H1 (cell line): ENCODE measurements at regions not wholly inside any gene's neighbourhood (a gene's known extent, or its start where the extent isn't known, plus 50 kb on each side); places are given as distances from the start of the nearest gene placed in this dataset.

ENCODE experiments used
- CTCF ChIA-PET: fragments of 300-600 bp; sonication (Branson Sonifier 250); formaldehyde crosslinking; loops from one replicate; lab custom pipeline; 2021; ENCODE audit not compliant: partially characterized antibody; lab: Charles Lee
- POLR2A ChIA-PET: fragments of 300-600 bp; sonication (Branson Sonifier 250); formaldehyde crosslinking; loops from one replicate; lab custom pipeline; 2021; ENCODE audit warnings: inconsistent platforms; ENCODE audit not compliant: partially characterized antibody; lab: Charles Lee
- DNase-seq, 2 experiments: peaks; one replicate each; pipeline versions ENCODE4 v3.0.0 to v3.0.0-alpha.2; 2010 to 2022; ENCODE audit warnings: low spot score in 2 of 2, low read depth in 1 of 2, mixed read lengths in 1 of 2
- FAIRE-seq: peaks from 2 replicates; lab custom pipeline; 2011; peaks lifted over from hg19 to GRCh38; lab: Jason Lieb, UNC
- H2AFZ ChIP-seq: 2 replicates; pipeline ENCODE4 v1.8.1; 2012; ENCODE audit warnings: low read length, inconsistent platforms
- H2AK5ac ChIP-seq: 2 replicates; pipeline ENCODE4 v1.6.1; 2013; ENCODE audit warnings: low read depth, low read length
- H2BK120ac ChIP-seq: replicated peaks from 2 replicates; pipeline ENCODE3; 2013; ENCODE audit warnings: low read depth, low read length, inconsistent platforms
- H2BK12ac ChIP-seq: 2 replicates; pipeline ENCODE4 v1.6.1; 2013; ENCODE audit warnings: low read depth, low read length
- H2BK15ac ChIP-seq: 2 replicates; pipeline ENCODE4 v1.6.1; 2013; ENCODE audit warnings: low read length
- H2BK20ac ChIP-seq: 2 replicates; pipeline ENCODE4 v1.6.1; 2013; ENCODE audit warnings: low read length
- H2BK5ac ChIP-seq: 2 replicates; pipeline ENCODE4 v1.6.1; 2013; ENCODE audit warnings: low read depth, low read length
- H3K14ac ChIP-seq: 2 replicates; pipeline ENCODE4 v1.6.1; 2013; ENCODE audit warnings: inconsistent platforms; ENCODE audit not compliant: insufficient read length
- H3K18ac ChIP-seq: 2 replicates; pipeline ENCODE4 v1.6.1; 2013; ENCODE audit warnings: low read length; ENCODE audit errors: extremely low read depth
- H3K23ac ChIP-seq: 2 replicates; pipeline ENCODE4 v1.6.1; 2013; ENCODE audit warnings: inconsistent platforms; ENCODE audit not compliant: insufficient read length
- H3K23me2 ChIP-seq: 2 replicates; pipeline ENCODE4 v1.6.1; 2013; ENCODE audit warnings: low read depth, low read length
- H3K27ac ChIP-seq: 2 replicates; pipeline ENCODE4 v1.6.1; 2011; ENCODE audit warnings: low read depth, low read length, inconsistent platforms
- H3K27me3 ChIP-seq, 4 experiments: replicated peaks in 1 of 4; 1 replicate in 1 of 4; 2 replicates in 3 of 4; pipeline versions ENCODE4 v1.6.1 to v1.8.1; 2011 to 2013; ENCODE audit warnings: low read length in 3 of 4, mild to moderate bottlenecking in 3 of 4, inconsistent platforms in 2 of 4, mixed read lengths in 2 of 4, moderate library complexity in 1 of 4; ENCODE audit not compliant: control insufficient read depth in 3 of 4, insufficient read depth in 3 of 4; ENCODE audit errors: extremely low read depth in 1 of 4
- H3K36me3 ChIP-seq, 4 experiments: 2 replicates each; pipeline versions ENCODE4 v1.6.1 to v1.8.1; 2011 to 2013; ENCODE audit warnings: mild to moderate bottlenecking in 4 of 4, low read length in 3 of 4, moderate library complexity in 2 of 4, control low read depth in 1 of 4, inconsistent platforms in 1 of 4; ENCODE audit not compliant: insufficient read depth in 4 of 4, control insufficient read depth in 2 of 4
- H3K4ac ChIP-seq: replicated peaks from 2 replicates; pipeline ENCODE3; 2013; ENCODE audit warnings: low read length, low read depth, mixed read lengths, inconsistent platforms; ENCODE audit not compliant: insufficient read length
- H3K4me1 ChIP-seq, 4 experiments: replicated peaks in 1 of 4; 1 replicate in 1 of 4; 2 replicates in 3 of 4; pipeline versions ENCODE4 v1.6.1 to v1.8.1; 2011 to 2013; ENCODE audit warnings: low read length in 3 of 4, inconsistent platforms in 2 of 4, mixed read lengths in 1 of 4; ENCODE audit not compliant: insufficient read depth in 4 of 4, control insufficient read depth in 3 of 4
- H3K4me2 ChIP-seq, 2 experiments: 2 replicates each; pipeline versions ENCODE4 v1.6.1 to v1.8.1; 2011 to 2013; ENCODE audit warnings: low read depth in 2 of 2, low read length in 2 of 2, control low read depth in 1 of 2, inconsistent platforms in 1 of 2, mild to moderate bottlenecking in 1 of 2; ENCODE audit not compliant: insufficient read depth in 1 of 2
- H3K4me3 ChIP-seq, 4 experiments: fragments of 200-600, 300-600 bp in 1 of 4; sonication (generic), shearing (Covaris generic), sonication (Bioruptor Twin) in 1 of 4; 2 replicates each; pipeline versions ENCODE4 v1.5.1 to v1.8.1; 2011 to 2016; ENCODE audit warnings: low read length in 4 of 4, low read depth in 3 of 4, control low read depth in 2 of 4, inconsistent platforms in 2 of 4, mild to moderate bottlenecking in 2 of 4, mixed read lengths in 1 of 4, moderate library complexity in 1 of 4; ENCODE audit not compliant: insufficient read depth in 2 of 4; ENCODE audit errors: extremely low read depth in 1 of 4
- H3K56ac ChIP-seq: replicated peaks from 2 replicates; pipeline ENCODE3; 2013; ENCODE audit warnings: low read depth, mild to moderate bottlenecking, mixed read lengths, low read length, inconsistent platforms; ENCODE audit not compliant: insufficient read length
- H3K79me1 ChIP-seq: 2 replicates; pipeline ENCODE4 v1.6.1; 2013; ENCODE audit warnings: low read depth, low read length, control low read depth
- H3K79me2 ChIP-seq, 2 experiments: 2 replicates each; pipeline versions ENCODE4 v1.6.1 to v1.8.1; 2012 to 2013; ENCODE audit warnings: low read length in 2 of 2, mild to moderate bottlenecking in 2 of 2, inconsistent platforms in 1 of 2; ENCODE audit not compliant: insufficient read depth in 2 of 2, control insufficient read depth in 1 of 2
- H3K9ac ChIP-seq, 4 experiments: replicated peaks in 1 of 4; 1 replicate in 1 of 4; 2 replicates in 3 of 4; pipeline versions ENCODE4 v1.6.1 to v1.8.1; 2011 to 2013; ENCODE audit warnings: low read depth in 3 of 4, low read length in 3 of 4, control low read depth in 2 of 4, mild to moderate bottlenecking in 2 of 4, moderate library complexity in 2 of 4, inconsistent platforms in 1 of 4; ENCODE audit errors: extremely low read depth in 1 of 4
- H3K9me3 ChIP-seq, 2 experiments: 2 replicates each; pipeline versions ENCODE4 v1.6.1 to v1.8.1; 2012 to 2013; ENCODE audit warnings: mild to moderate bottlenecking in 2 of 2, moderate library complexity in 2 of 2, control low read depth in 1 of 2, inconsistent platforms in 1 of 2, low read depth in 1 of 2, low read length in 1 of 2, mixed read lengths in 1 of 2; ENCODE audit not compliant: insufficient read depth in 2 of 2
- H4K20me1 ChIP-seq, 2 experiments: replicated peaks in 1 of 2; 2 replicates each; pipeline versions ENCODE3 to v1.8.1; 2011 to 2013; ENCODE audit warnings: inconsistent platforms in 2 of 2, low read length in 2 of 2, mild to moderate bottlenecking in 1 of 2; ENCODE audit not compliant: insufficient read depth in 2 of 2, control insufficient read depth in 1 of 2
- H4K5ac ChIP-seq: 2 replicates; pipeline ENCODE4 v1.6.1; 2013; ENCODE audit warnings: low read length, low read depth, mixed read lengths, inconsistent platforms; ENCODE audit not compliant: insufficient read length
- H4K8ac ChIP-seq: 2 replicates; pipeline ENCODE4 v1.8.0; 2013; ENCODE audit warnings: mild to moderate bottlenecking, moderate library complexity, low read length, inconsistent platforms; ENCODE audit not compliant: insufficient read depth; ENCODE audit errors: extremely low read depth
- H4K91ac ChIP-seq: replicated peaks from 2 replicates; pipeline ENCODE3; 2013; ENCODE audit warnings: low read length, mixed read lengths, inconsistent platforms; ENCODE audit not compliant: insufficient read length
- RBBP5 ChIP-seq: IDR thresholded peaks from 2 replicates; pipeline ENCODE4 v1.7.1; 2012; ENCODE audit warnings: low read depth, mild to moderate bottlenecking, inconsistent platforms, low read length, moderate library complexity, borderline replicate concordance
- WGBS, 2 experiments: shearing (Covaris generic) in 1 of 2; methylation state at CpG; one replicate each; pipeline versions ENCODE4 v1.1.6 to v1.1.7; 2013 to 2015; ENCODE audit warnings: low lambda C conversion rate in 2 of 2, mixed read lengths in 2 of 2, inconsistent platforms in 1 of 2, low coverage in 1 of 2, missing lambda C conversion rate in 1 of 2; ENCODE audit not compliant: insufficient replicate concordance in 2 of 2, insufficient coverage in 1 of 2, insufficient read length in 1 of 2; ENCODE audit errors: extremely low coverage in 1 of 2, missing lambda C conversion rate in 1 of 2; 5-methylcytosine and 5-hydroxymethylcytosine counted together

- H3K4me1 ChIP-seq: no peaks in the 10 kb centered on the region
- no peak overlapping the region for H3K23ac ChIP-seq
- H3K56ac ChIP-seq: no peak overlapping the region
- ChIA-PET CTCF (no interaction called here), POLR2A (no interaction called here)
- FAIRE-seq (no peak), DNase-seq (no peak)
- H3K4me3 ChIP-seq: no peak overlapping the region
- H3K23me2 ChIP-seq: no peaks in the 10 kb centered on the region
- no peak overlapping the region for H2AK5ac ChIP-seq
- no peak overlapping the region for H2BK15ac ChIP-seq
- H4K5ac ChIP-seq: no peak overlapping the region
- H2AFZ ChIP-seq: no peak overlapping the region
- H3K36me3 ChIP-seq: no peaks in the 10 kb centered on the region; a peak in 1 of 8 replicates
- H3K27ac ChIP-seq: no peak overlapping the region
- H2BK20ac ChIP-seq: no peak overlapping the region
- H3K18ac ChIP-seq: no peak overlapping the region
- no peak overlapping the region for H4K8ac ChIP-seq
- no peak overlapping the region for H2BK120ac ChIP-seq
- no peaks in the 10 kb centered on the region for H3K79me1 ChIP-seq
- no peaks in the 10 kb centered on the region for H3K79me2 ChIP-seq
- H4K20me1 ChIP-seq: no peaks in the 10 kb centered on the region
- no peak overlapping the region for H3K4me2 ChIP-seq
- no peak overlapping the region for H4K91ac ChIP-seq
- no peak overlapping the region for H2BK5ac ChIP-seq
- no peak overlapping the region for H3K9ac ChIP-seq
- no peak overlapping the region for H3K14ac ChIP-seq
- H3K4ac ChIP-seq: no peak overlapping the region
- 100% methylated on average over 3 of the region's 3 CpGs; no CpG with 5 or more reads in 1 of the 2 experiments for WGBS, 2 experiments
- no peaks in the 10 kb centered on the region for H3K27me3 ChIP-seq
- H3K9me3 ChIP-seq: peaks cover 0 to 5% of the 10 kb centered on the region in 2 experiments; a peak in 2 of 4 replicates
- H2BK12ac ChIP-seq: no peak overlapping the region
- TF ChIP-seq RBBP5: no peak
These were observed 900.8 kb downstream of the SLC4A3 start for GRCh38 chr2:220528180-220528675.
